Breast epithelium (tissue), 3 donors: ENCODE measurements at regions not wholly inside any gene's neighbourhood (a gene's known extent, or its start where the extent isn't known, plus 50 kb on each side); places are given as distances from the start of the nearest gene placed in this dataset.

Source experiments
- CTCF ChIP-seq, 3 donors: fragments of 450-650 bp; IDR thresholded peaks; one replicate each; pipeline ENCODE4 v1.5.1; 2016 to 2017; ENCODE audit warnings: antibody characterized with exemption in 3 of 3, mild to moderate bottlenecking in 3 of 3, moderate library complexity in 3 of 3
- POLR2AphosphoS5 ChIP-seq, 3 donors: sonication (generic); formaldehyde crosslinking; IDR thresholded peaks; one replicate each; pipeline ENCODE4 v1.6.1; 2017; ENCODE audit warnings: antibody characterized with exemption in 3 of 3

GRCh38 chr3:89571707-89572106 lies 464.3 kb downstream of the EPHA3 start:
- no peak for TF ChIP-seq POLR2AphosphoS5 (IDR thresholded peaks at IDR 0.05)
- TF ChIP-seq CTCF (IDR thresholded peaks at IDR 0.05), result no peak
